ENCODE measurements at regions not wholly inside any gene's neighbourhood (a gene's known extent, or its start where the extent isn't known, plus 50 kb on each side); places are given as distances from the start of the nearest gene placed in this dataset.

- intact Hi-C loops (cut with micrococcal nuclease; ENCODE audit: unreplicated experiment), result no loop called here
- ChIA-PET SMC1A (ENCODE audit: uncharacterized antibody, unreplicated experiment) (interaction anchor here (0.8 to 1.0 kb wide), 5 partner anchors 10 to 50 kb away, joined by 3 to 4 read pairs (median 4); no protein-coding TSS in a partner anchor), POLR2A (interaction anchor here (1.2 kb wide), 1 partner anchor 11 kb away, joined by 3 read pairs; no protein-coding TSS in a partner anchor), CTCF (interaction anchor here (1.0 to 1.1 kb wide), 2 partner anchors 24 to 122 kb away, joined by 3 read pairs; no protein-coding TSS in a partner anchor), RAD21 (ENCODE audit: unreplicated experiment) (no interaction called here)
- FAIRE-seq (no peak), DNase-seq (ENCODE audit: low read depth, low spot score) (no peak), ATAC-seq (no peak)
- H3K36me3 ChIP-seq (ENCODE audit: control insufficient read depth in 2 of 2, insufficient read depth in 2 of 2, low read length in 1 of 2), result no peaks in the 10 kb centered on the region
- no peaks in the 10 kb centered on the region for H3K79me2 ChIP-seq (ENCODE audit: control insufficient read depth, insufficient read depth, low read length)
- BruUV-seq (replicated peaks), result no TSS peak
- no peak for TF ChIP-seq PRDM15 (CRISPR knock-in tag; IDR thresholded peaks at IDR 0.05)
- TF ChIP-seq MTA3 (IDR thresholded peaks at IDR 0.05; ENCODE audit: borderline replicate concordance, low read length), result no peak
- TF ChIP-seq EED (IDR thresholded peaks at IDR 0.05; ENCODE audit: low read depth), result no peak
- TF ChIP-seq SUPT20H (IDR thresholded peaks at IDR 0.05; ENCODE audit: borderline replicate concordance, control insufficient read depth, low read depth, low read length), result no peak
- TF ChIP-seq CREB1 (IDR thresholded peaks at IDR 0.05; ENCODE audit: low read depth), result no peak
- no peak for TF ChIP-seq NR2C2 (IDR thresholded peaks at IDR 0.05; ENCODE audit: borderline replicate concordance, control insufficient read depth, insufficient read length, low read depth)
- no peak for TF ChIP-seq ATF7 (IDR thresholded peaks at IDR 0.05; ENCODE audit: low read depth)
- TF ChIP-seq ZNF622 (IDR thresholded peaks at IDR 0.05), result no peak
- TF ChIP-seq, protein P1, sequence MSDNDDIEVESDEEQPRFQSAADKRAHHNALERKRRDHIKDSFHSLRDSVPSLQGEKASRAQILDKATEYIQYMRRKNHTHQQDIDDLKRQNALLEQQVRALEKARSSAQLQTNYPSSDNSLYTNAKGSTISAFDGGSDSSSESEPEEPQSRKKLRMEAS (IDR thresholded peaks at IDR 0.05; ENCODE audit: low read depth, low read length), result no peak
- TF ChIP-seq TBL1XR1 (IDR thresholded peaks at IDR 0.05; ENCODE audit: low read depth, low read length), result no peak
- no peak for TF ChIP-seq IRF4 (IDR thresholded peaks at IDR 0.05; ENCODE audit: low read depth, low read length)
- TF ChIP-seq CHD2 (IDR thresholded peaks at IDR 0.05; ENCODE audit: borderline replicate concordance, low read depth, low read length), result no peak
- TF ChIP-seq ZNF207 (IDR thresholded peaks at IDR 0.05; ENCODE audit: borderline replicate concordance), result no peak
- no peak overlapping the region for H3K4me2 ChIP-seq (ENCODE audit: control insufficient read depth, insufficient read depth)
- WGBS (ENCODE audit: insufficient coverage, insufficient replicate concordance, low lambda C conversion rate, missing lambda C conversion rate), result 87% methylated on average over 4 of the region's 4 CpGs
- H3K4me3 ChIP-seq, result no peak overlapping the region
- H3K9me3 ChIP-seq (replicated peaks; ENCODE audit: control insufficient read depth, insufficient read depth, low read length), result no peaks in the 10 kb centered on the region
- H3K27me3 ChIP-seq (replicated peaks in 1 of 2; ENCODE audit: control insufficient read depth in 2 of 2, insufficient read depth in 2 of 2, low read length in 1 of 2), result no peaks in the 10 kb centered on the region
- H3K27ac ChIP-seq (ENCODE audit: control insufficient read depth, insufficient read depth), result no peak overlapping the region
- no peak overlapping the region for H2AFZ ChIP-seq (ENCODE audit: control insufficient read depth, low read depth, low read length)
- no peak overlapping the region for H3K9ac ChIP-seq (ENCODE audit: control insufficient read depth, insufficient read depth, low read length)
- in situ Hi-C loops (cut with MboI), result no loop called here
- no peaks in the 10 kb centered on the region for H4K20me1 ChIP-seq (ENCODE audit: control insufficient read depth, insufficient read depth)
- no peaks in the 10 kb centered on the region for H3K4me1 ChIP-seq (ENCODE audit: control insufficient read depth, insufficient read depth, low read length)
Measured at GRCh38 chr2:195342061-195342460, 315.0 kb upstream of the SLC39A10 start.

All from GM12878 (cell line).